IPS-18a (cell line): ENCODE measurements at regions not wholly inside any gene's neighbourhood (a gene's known extent, or its start where the extent isn't known, plus 50 kb on each side); places are given as distances from the start of the nearest gene placed in this dataset.

Source experiments
- H3K27ac ChIP-seq: one replicate; pipeline ENCODE4 v1.5.1; 2013; ENCODE audit warnings: low read length
- H3K27me3 ChIP-seq: one replicate; pipeline ENCODE4 v1.6.1; 2013; ENCODE audit warnings: mild to moderate bottlenecking, low read length; ENCODE audit not compliant: control insufficient read depth, insufficient read depth
- H3K36me3 ChIP-seq: one replicate; pipeline ENCODE4 v1.6.1; 2013; ENCODE audit warnings: low read depth, low read length; ENCODE audit not compliant: control insufficient read depth
- H3K4me1 ChIP-seq: one replicate; pipeline ENCODE4 v1.6.1; 2013; ENCODE audit warnings: low read depth, low read length; ENCODE audit not compliant: control insufficient read depth
- H3K4me3 ChIP-seq: one replicate; pipeline ENCODE4 v1.5.1; 2013; ENCODE audit warnings: low read length
- H3K9ac ChIP-seq: one replicate; pipeline ENCODE4 v1.6.1; 2013; ENCODE audit warnings: mild to moderate bottlenecking, low read length, moderate library complexity
- H3K9me3 ChIP-seq: one replicate; pipeline ENCODE4 v1.6.1; 2013; ENCODE audit warnings: low read depth, low read length; ENCODE audit not compliant: control insufficient read depth

DNA sequence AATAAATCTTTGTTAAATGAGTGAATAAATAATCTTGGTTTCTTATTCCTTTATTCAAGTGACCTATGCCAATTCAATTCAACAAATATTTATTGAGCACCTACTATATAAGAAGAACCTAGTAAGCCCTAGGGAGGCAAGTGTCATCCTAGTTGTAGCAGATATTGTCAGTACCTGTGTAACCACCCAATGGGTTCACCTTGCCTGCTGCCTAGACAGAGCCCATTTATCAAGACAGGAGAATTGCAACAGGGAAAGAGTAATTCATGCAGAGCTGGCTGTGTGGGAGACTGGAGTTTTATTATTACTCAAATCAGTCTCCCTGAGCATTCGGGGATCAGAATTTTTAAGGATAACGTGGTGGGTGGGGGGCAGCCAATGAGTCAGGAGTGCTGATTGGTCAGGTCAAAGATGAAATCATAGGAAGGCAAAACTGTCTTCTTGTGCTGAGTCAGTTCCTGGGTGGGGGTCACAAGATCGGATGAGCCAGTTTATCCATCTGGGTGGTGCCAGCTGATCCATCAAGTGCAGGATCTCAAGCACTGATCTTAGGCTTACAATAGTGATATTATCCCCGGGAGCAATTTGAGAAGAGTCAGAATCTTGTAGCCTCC lies 53.8 kb upstream of the KCNA3 start:
- no peaks in the 10 kb centered on the region for H3K27me3 ChIP-seq
- H3K27ac ChIP-seq, result no peak overlapping the region
- no peaks in the 10 kb centered on the region for H3K36me3 ChIP-seq
- H3K9ac ChIP-seq, result no peak overlapping the region
- H3K4me1 ChIP-seq, result no peaks in the 10 kb centered on the region
- H3K4me3 ChIP-seq, result no peak overlapping the region
- H3K9me3 ChIP-seq, result no peaks in the 10 kb centered on the region

DNA sequence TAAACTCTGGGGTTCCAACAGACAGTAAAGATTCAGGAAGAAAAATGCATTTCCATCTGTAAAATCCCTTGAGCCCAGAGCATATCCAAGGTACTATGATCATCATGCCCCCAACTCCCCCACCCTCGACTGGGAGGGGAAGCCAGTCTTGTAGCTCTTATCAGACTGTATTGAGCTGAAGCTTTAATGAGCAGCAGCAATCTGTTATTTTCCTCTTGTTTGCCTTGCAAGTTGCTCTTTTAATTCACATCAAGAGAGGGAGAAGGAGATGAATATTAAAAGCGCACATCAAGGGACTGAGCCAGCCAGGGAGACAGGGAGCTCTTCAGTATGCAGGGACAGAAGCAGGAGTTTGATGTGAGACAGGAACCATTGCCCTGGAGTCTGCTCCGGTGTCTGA lies 52.5 kb upstream of the KCNA3 start:
- H3K27me3 ChIP-seq, result no peaks in the 10 kb centered on the region
- H3K4me3 ChIP-seq, result no peak overlapping the region
- no peaks in the 10 kb centered on the region for H3K4me1 ChIP-seq
- H3K9me3 ChIP-seq, result no peaks in the 10 kb centered on the region
- no peaks in the 10 kb centered on the region for H3K36me3 ChIP-seq
- H3K27ac ChIP-seq, result no peak overlapping the region
- H3K9ac ChIP-seq, result no peak overlapping the region

DNA sequence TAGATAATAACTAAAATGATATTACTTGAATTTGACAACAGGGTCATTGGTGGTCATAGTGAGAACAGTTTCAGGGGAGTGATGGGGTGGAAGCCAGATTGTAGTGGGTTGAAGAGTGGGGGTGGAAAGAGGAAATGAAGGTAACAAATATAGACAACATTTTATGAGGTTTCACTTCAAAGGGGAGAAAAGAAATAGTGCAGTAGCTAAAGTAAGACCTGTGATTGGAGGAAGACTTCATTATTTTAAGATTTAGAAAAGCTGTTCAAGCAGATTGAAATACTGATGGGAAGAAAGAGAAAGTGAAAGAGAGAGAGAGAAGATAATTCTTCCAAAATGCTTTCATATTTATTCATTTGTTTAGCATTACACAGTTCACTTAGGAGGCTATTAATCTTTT lies 52.0 kb upstream of the KCNA3 start:
- H3K9me3 ChIP-seq, result no peaks in the 10 kb centered on the region
- H3K36me3 ChIP-seq, result no peaks in the 10 kb centered on the region
- H3K9ac ChIP-seq, result no peak overlapping the region
- no peaks in the 10 kb centered on the region for H3K27me3 ChIP-seq
- H3K4me1 ChIP-seq, result no peaks in the 10 kb centered on the region
- no peak overlapping the region for H3K27ac ChIP-seq
- no peak overlapping the region for H3K4me3 ChIP-seq
